ENCODE measurements at regions not wholly inside any gene's neighbourhood (a gene's known extent, or its start where the extent isn't known, plus 50 kb on each side); places are given as distances from the start of the nearest gene placed in this dataset.

DNA sequence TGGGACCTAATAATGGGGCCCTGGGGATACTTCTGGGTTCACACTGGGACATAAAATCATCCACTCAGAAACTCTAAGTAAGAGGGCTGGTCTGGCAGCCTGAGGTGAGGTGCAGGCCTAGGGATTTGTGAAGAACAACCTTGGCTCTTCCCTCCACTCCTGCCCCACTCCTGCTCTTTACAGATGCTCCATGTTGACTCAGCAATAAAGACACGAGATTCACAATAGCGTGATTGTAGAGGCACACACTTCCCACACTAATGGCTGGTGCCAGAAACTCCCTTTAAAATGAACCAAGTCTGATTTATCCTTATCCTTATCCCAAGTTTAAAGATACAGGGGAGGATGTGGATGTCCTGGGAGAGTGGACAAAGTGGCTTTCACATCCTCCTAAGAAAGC, 228.2 kb downstream of the ACTR3 start:
- Histone ChIP-seq H3K4me1 (ENCODE audit: control insufficient read depth, insufficient read depth, low read length) (no peaks in the 10 kb centered on the region), H3K36me3 (ENCODE audit: control insufficient read depth in 2 of 2, insufficient read depth in 1 of 2, low read length in 2 of 2) (no peaks in the 10 kb centered on the region)
- POLR2A ChIA-PET, result no interaction called here

GRCh38 chr2:114119862-114120261, 230.0 kb downstream of the ACTR3 start:
- ChIA-PET CTCF (no interaction called here), POLR2A (no interaction called here)
- H3K27ac ChIP-seq (ENCODE audit: extremely low read depth, low read depth, low read length), result no peak overlapping the region
- no peaks in the 10 kb centered on the region for H3K36me3 ChIP-seq (ENCODE audit: control insufficient read depth in 2 of 2, insufficient read depth in 1 of 2, low read length in 2 of 2)
- no peaks in the 10 kb centered on the region for H3K9me3 ChIP-seq (ENCODE audit: control insufficient read depth, insufficient read depth, low read depth, low read length)
- TF ChIP-seq ZNF529 (tag by site-specific recombination; IDR thresholded peaks at IDR 0.05; ENCODE audit: insufficient replicate concordance) (no peak), ZNF121 (tag by site-specific recombination; IDR thresholded peaks at IDR 0.05) (no peak), ZNF792 (tag by site-specific recombination; IDR thresholded peaks at IDR 0.05) (no peak), PRDM2 (tag by site-specific recombination; IDR thresholded peaks at IDR 0.05; ENCODE audit: borderline replicate concordance) (no peak), GLIS2 (tag by site-specific recombination; IDR thresholded peaks at IDR 0.05) (no peak), KLF9 (tag by site-specific recombination; IDR thresholded peaks at IDR 0.05; ENCODE audit: low read depth) (no peak), INSM2 (tag by site-specific recombination; IDR thresholded peaks at IDR 0.05) (no peak), GLIS1 (tag by site-specific recombination; IDR thresholded peaks at IDR 0.05) (no peak), SP3 (tag by site-specific recombination; IDR thresholded peaks at IDR 0.05) (no peak), ZNF549 (tag by site-specific recombination; IDR thresholded peaks at IDR 0.05) (no peak), ZNF555 (tag by site-specific recombination; conservative IDR thresholded peaks at IDR 0.05) (no peak), MEIS1 (CRISPR knock-in tag; IDR thresholded peaks at IDR 0.05; ENCODE audit: borderline replicate concordance) (no peak), ZNF350 (tag by site-specific recombination; IDR thresholded peaks at IDR 0.05) (no peak), ZNF24 (tag by site-specific recombination; IDR thresholded peaks at IDR 0.05) (no peak), ZNF518A (tag by site-specific recombination; conservative IDR thresholded peaks at IDR 0.05; ENCODE audit: low read depth) (no peak), ZNF302 (tag by site-specific recombination; IDR thresholded peaks at IDR 0.05; ENCODE audit: low read depth) (no peak), ZNF624 (tag by site-specific recombination; IDR thresholded peaks at IDR 0.05) (no peak), ZNF175 (tag by site-specific recombination; IDR thresholded peaks at IDR 0.05) (no peak), ZNF266 (tag by site-specific recombination; IDR thresholded peaks at IDR 0.05; ENCODE audit: low read depth) (no peak), ZNF843 (tag by site-specific recombination; IDR thresholded peaks at IDR 0.05) (no peak)
- no peak overlapping the region for H3K4me3 ChIP-seq (ENCODE audit: low read depth, low read length)
- no peaks in the 10 kb centered on the region for H3K4me1 ChIP-seq (ENCODE audit: control insufficient read depth, insufficient read depth, low read length)

More for the DNA sequence above, 228.2 kb downstream of the ACTR3 start:
- H3K9me3 ChIP-seq (ENCODE audit: control insufficient read depth, insufficient read depth, low read depth, low read length), result no peaks in the 10 kb centered on the region
- H3K27ac ChIP-seq (ENCODE audit: extremely low read depth, low read depth, low read length), result no peak overlapping the region
- H3K4me3 ChIP-seq (ENCODE audit: low read depth, low read length), result no peak overlapping the region
- TF ChIP-seq RBAK (tag by site-specific recombination; IDR thresholded peaks at IDR 0.05) (no peak), ZNF76 (tag by site-specific recombination; IDR thresholded peaks at IDR 0.05; ENCODE audit: borderline replicate concordance, low read depth) (no peak), ZNF670 (tag by site-specific recombination; IDR thresholded peaks at IDR 0.05; ENCODE audit: low read depth) (no peak), TCF7L2 (IDR thresholded peaks at IDR 0.05; ENCODE audit: borderline replicate concordance, low read depth, low read length) (no peak), ZNF48 (tag by site-specific recombination; IDR thresholded peaks at IDR 0.05) (no peak), ZSCAN23 (tag by site-specific recombination; IDR thresholded peaks at IDR 0.05) (no peak)
- CTCF ChIA-PET, result no interaction called here

Data from HEK293 (cell line).